ENCODE measurements at regions not wholly inside any gene's neighbourhood (a gene's known extent, or its start where the extent isn't known, plus 50 kb on each side); places are given as distances from the start of the nearest gene placed in this dataset.
A peak's percentile ranks its signal among the peaks of the same experiment; 100 is the strongest.

- H3K4me1 ChIP-seq (ENCODE audit: control insufficient read depth in 1 of 2, low read depth in 2 of 2) = peaks cover 39 to 47% of the 10 kb centered on the region in 2 donors
- H3K27me3 ChIP-seq (replicated peaks; ENCODE audit: insufficient read depth) = no peaks in the 10 kb centered on the region
- no peak overlapping the region for H3K27ac ChIP-seq
- DNase-seq (ENCODE audit: low spot score) (no peak), ATAC-seq (ENCODE audit: insufficient number of reproducible peaks, low FRiP score, low read depth) (no peak)
- no peak overlapping the region for H3K4me3 ChIP-seq
- peaks cover 11% of the 10 kb centered on the region for H3K36me3 ChIP-seq
- H3K9me3 ChIP-seq = peaks cover 6% of the 10 kb centered on the region
- TF ChIP-seq CTCF (IDR thresholded peaks at IDR 0.05) = no peak
Measured at GRCh38 chr7:131003634-131004033, 269.6 kb upstream of the KLF14 start.

- Histone ChIP-seq H3K27ac (no peak overlapping the region), H3K4me3 (no peak overlapping the region), H3K4me1 (ENCODE audit: control insufficient read depth in 1 of 2, low read depth in 2 of 2) (peaks cover 39 to 47% of the 10 kb centered on the region in 2 donors), H3K36me3 (peaks cover 11% of the 10 kb centered on the region), H3K27me3 (replicated peaks; ENCODE audit: insufficient read depth) (no peaks in the 10 kb centered on the region), H3K9me3 (peaks cover 6% of the 10 kb centered on the region)
- DNase-seq (ENCODE audit: low spot score) (no peak), ATAC-seq (ENCODE audit: insufficient number of reproducible peaks, low FRiP score, low read depth) (no peak)
- TF ChIP-seq CTCF (IDR thresholded peaks at IDR 0.05) = no peak
Measured at GRCh38 chr7:131004371-131004770, 270.4 kb upstream of the KLF14 start.

- peaks cover 2% of the 10 kb centered on the region for H3K9me3 ChIP-seq
- no peak for DNase-seq (ENCODE audit: low spot score)
- TF ChIP-seq CTCF (IDR thresholded peaks at IDR 0.05) = peak; percentile 39
- no peak for ATAC-seq (ENCODE audit: insufficient number of reproducible peaks, low FRiP score, low read depth)
- peak overlapping the region; percentile 44 to 47 for H3K27ac ChIP-seq
- H3K4me1 ChIP-seq (ENCODE audit: control insufficient read depth in 1 of 2, low read depth in 2 of 2) = peaks cover 52 to 65% of the 10 kb centered on the region in 2 donors
- H3K36me3 ChIP-seq = peaks cover under 1% of the 10 kb centered on the region
- H3K4me3 ChIP-seq = no peak overlapping the region
- no peaks in the 10 kb centered on the region for H3K27me3 ChIP-seq (replicated peaks; ENCODE audit: insufficient read depth)
Measured at GRCh38 chr7:131007439-131008330, 273.7 kb upstream of the KLF14 start.

- Histone ChIP-seq H3K27me3 (replicated peaks; ENCODE audit: insufficient read depth) (no peaks in the 10 kb centered on the region), H3K27ac (peak overlapping the region in 1 of 2 donors; percentile 44), H3K9me3 (no peaks in the 10 kb centered on the region), H3K4me3 (no peak overlapping the region), H3K36me3 (no peaks in the 10 kb centered on the region), H3K4me1 (ENCODE audit: control insufficient read depth in 1 of 2, low read depth in 2 of 2) (peaks cover 62 to 79% of the 10 kb centered on the region in 2 donors)
- TF ChIP-seq CTCF (IDR thresholded peaks at IDR 0.05) = no peak
- DNase-seq (ENCODE audit: low spot score) (no peak), ATAC-seq (ENCODE audit: insufficient number of reproducible peaks, low FRiP score, low read depth) (no peak)
Measured at GRCh38 chr7:131008840-131009711, 275.1 kb upstream of the KLF14 start.

Measured in thoracic aorta (tissue), 2 donors.